H1 (cell line): ENCODE measurements at regions not wholly inside any gene's neighbourhood (a gene's known extent, or its start where the extent isn't known, plus 50 kb on each side); places are given as distances from the start of the nearest gene placed in this dataset.

Experiments
- CTCF ChIA-PET: fragments of 300-600 bp; sonication (Branson Sonifier 250); formaldehyde crosslinking; loops from one replicate; lab custom pipeline; 2021; ENCODE audit not compliant: partially characterized antibody; lab: Charles Lee
- POLR2A ChIA-PET: fragments of 300-600 bp; sonication (Branson Sonifier 250); formaldehyde crosslinking; loops from one replicate; lab custom pipeline; 2021; ENCODE audit warnings: inconsistent platforms; ENCODE audit not compliant: partially characterized antibody; lab: Charles Lee
- DNase-seq, 2 experiments: peaks; one replicate each; pipeline versions ENCODE4 v3.0.0 to v3.0.0-alpha.2; 2010 to 2022; ENCODE audit warnings: low spot score in 2 of 2, low read depth in 1 of 2, mixed read lengths in 1 of 2
- FAIRE-seq: peaks from 2 replicates; lab custom pipeline; 2011; peaks lifted over from hg19 to GRCh38; lab: Jason Lieb, UNC
- H2AFZ ChIP-seq: 2 replicates; pipeline ENCODE4 v1.8.1; 2012; ENCODE audit warnings: low read length, inconsistent platforms
- H2AK5ac ChIP-seq: 2 replicates; pipeline ENCODE4 v1.6.1; 2013; ENCODE audit warnings: low read depth, low read length
- H2BK120ac ChIP-seq: replicated peaks from 2 replicates; pipeline ENCODE3; 2013; ENCODE audit warnings: low read depth, low read length, inconsistent platforms
- H2BK12ac ChIP-seq: 2 replicates; pipeline ENCODE4 v1.6.1; 2013; ENCODE audit warnings: low read depth, low read length
- H2BK15ac ChIP-seq: 2 replicates; pipeline ENCODE4 v1.6.1; 2013; ENCODE audit warnings: low read length
- H2BK20ac ChIP-seq: 2 replicates; pipeline ENCODE4 v1.6.1; 2013; ENCODE audit warnings: low read length
- H2BK5ac ChIP-seq: 2 replicates; pipeline ENCODE4 v1.6.1; 2013; ENCODE audit warnings: low read depth, low read length
- H3K14ac ChIP-seq: 2 replicates; pipeline ENCODE4 v1.6.1; 2013; ENCODE audit warnings: inconsistent platforms; ENCODE audit not compliant: insufficient read length
- H3K18ac ChIP-seq: 2 replicates; pipeline ENCODE4 v1.6.1; 2013; ENCODE audit warnings: low read length; ENCODE audit errors: extremely low read depth
- H3K23ac ChIP-seq: 2 replicates; pipeline ENCODE4 v1.6.1; 2013; ENCODE audit warnings: inconsistent platforms; ENCODE audit not compliant: insufficient read length
- H3K23me2 ChIP-seq: 2 replicates; pipeline ENCODE4 v1.6.1; 2013; ENCODE audit warnings: low read depth, low read length
- H3K27ac ChIP-seq: 2 replicates; pipeline ENCODE4 v1.6.1; 2011; ENCODE audit warnings: low read depth, low read length, inconsistent platforms
- H3K27me3 ChIP-seq, 4 experiments: replicated peaks in 1 of 4; 1 replicate in 1 of 4; 2 replicates in 3 of 4; pipeline versions ENCODE4 v1.6.1 to v1.8.1; 2011 to 2013; ENCODE audit warnings: low read length in 3 of 4, mild to moderate bottlenecking in 3 of 4, inconsistent platforms in 2 of 4, mixed read lengths in 2 of 4, moderate library complexity in 1 of 4; ENCODE audit not compliant: control insufficient read depth in 3 of 4, insufficient read depth in 3 of 4; ENCODE audit errors: extremely low read depth in 1 of 4
- H3K36me3 ChIP-seq, 4 experiments: 2 replicates each; pipeline versions ENCODE4 v1.6.1 to v1.8.1; 2011 to 2013; ENCODE audit warnings: mild to moderate bottlenecking in 4 of 4, low read length in 3 of 4, moderate library complexity in 2 of 4, control low read depth in 1 of 4, inconsistent platforms in 1 of 4; ENCODE audit not compliant: insufficient read depth in 4 of 4, control insufficient read depth in 2 of 4
- H3K4ac ChIP-seq: replicated peaks from 2 replicates; pipeline ENCODE3; 2013; ENCODE audit warnings: low read length, low read depth, mixed read lengths, inconsistent platforms; ENCODE audit not compliant: insufficient read length
- H3K4me1 ChIP-seq, 4 experiments: replicated peaks in 1 of 4; 1 replicate in 1 of 4; 2 replicates in 3 of 4; pipeline versions ENCODE4 v1.6.1 to v1.8.1; 2011 to 2013; ENCODE audit warnings: low read length in 3 of 4, inconsistent platforms in 2 of 4, mixed read lengths in 1 of 4; ENCODE audit not compliant: insufficient read depth in 4 of 4, control insufficient read depth in 3 of 4
- H3K4me2 ChIP-seq, 2 experiments: 2 replicates each; pipeline versions ENCODE4 v1.6.1 to v1.8.1; 2011 to 2013; ENCODE audit warnings: low read depth in 2 of 2, low read length in 2 of 2, control low read depth in 1 of 2, inconsistent platforms in 1 of 2, mild to moderate bottlenecking in 1 of 2; ENCODE audit not compliant: insufficient read depth in 1 of 2
- H3K4me3 ChIP-seq, 4 experiments: fragments of 200-600, 300-600 bp in 1 of 4; sonication (generic), shearing (Covaris generic), sonication (Bioruptor Twin) in 1 of 4; 2 replicates each; pipeline versions ENCODE4 v1.5.1 to v1.8.1; 2011 to 2016; ENCODE audit warnings: low read length in 4 of 4, low read depth in 3 of 4, control low read depth in 2 of 4, inconsistent platforms in 2 of 4, mild to moderate bottlenecking in 2 of 4, mixed read lengths in 1 of 4, moderate library complexity in 1 of 4; ENCODE audit not compliant: insufficient read depth in 2 of 4; ENCODE audit errors: extremely low read depth in 1 of 4
- H3K56ac ChIP-seq: replicated peaks from 2 replicates; pipeline ENCODE3; 2013; ENCODE audit warnings: low read depth, mild to moderate bottlenecking, mixed read lengths, low read length, inconsistent platforms; ENCODE audit not compliant: insufficient read length
- H3K79me1 ChIP-seq: 2 replicates; pipeline ENCODE4 v1.6.1; 2013; ENCODE audit warnings: low read depth, low read length, control low read depth
- H3K79me2 ChIP-seq, 2 experiments: 2 replicates each; pipeline versions ENCODE4 v1.6.1 to v1.8.1; 2012 to 2013; ENCODE audit warnings: low read length in 2 of 2, mild to moderate bottlenecking in 2 of 2, inconsistent platforms in 1 of 2; ENCODE audit not compliant: insufficient read depth in 2 of 2, control insufficient read depth in 1 of 2
- H3K9ac ChIP-seq, 4 experiments: replicated peaks in 1 of 4; 1 replicate in 1 of 4; 2 replicates in 3 of 4; pipeline versions ENCODE4 v1.6.1 to v1.8.1; 2011 to 2013; ENCODE audit warnings: low read depth in 3 of 4, low read length in 3 of 4, control low read depth in 2 of 4, mild to moderate bottlenecking in 2 of 4, moderate library complexity in 2 of 4, inconsistent platforms in 1 of 4; ENCODE audit errors: extremely low read depth in 1 of 4
- H3K9me3 ChIP-seq, 2 experiments: 2 replicates each; pipeline versions ENCODE4 v1.6.1 to v1.8.1; 2012 to 2013; ENCODE audit warnings: mild to moderate bottlenecking in 2 of 2, moderate library complexity in 2 of 2, control low read depth in 1 of 2, inconsistent platforms in 1 of 2, low read depth in 1 of 2, low read length in 1 of 2, mixed read lengths in 1 of 2; ENCODE audit not compliant: insufficient read depth in 2 of 2
- H4K20me1 ChIP-seq, 2 experiments: replicated peaks in 1 of 2; 2 replicates each; pipeline versions ENCODE3 to v1.8.1; 2011 to 2013; ENCODE audit warnings: inconsistent platforms in 2 of 2, low read length in 2 of 2, mild to moderate bottlenecking in 1 of 2; ENCODE audit not compliant: insufficient read depth in 2 of 2, control insufficient read depth in 1 of 2
- H4K5ac ChIP-seq: 2 replicates; pipeline ENCODE4 v1.6.1; 2013; ENCODE audit warnings: low read length, low read depth, mixed read lengths, inconsistent platforms; ENCODE audit not compliant: insufficient read length
- H4K8ac ChIP-seq: 2 replicates; pipeline ENCODE4 v1.8.0; 2013; ENCODE audit warnings: mild to moderate bottlenecking, moderate library complexity, low read length, inconsistent platforms; ENCODE audit not compliant: insufficient read depth; ENCODE audit errors: extremely low read depth
- H4K91ac ChIP-seq: replicated peaks from 2 replicates; pipeline ENCODE3; 2013; ENCODE audit warnings: low read length, mixed read lengths, inconsistent platforms; ENCODE audit not compliant: insufficient read length
- BRCA1 ChIP-seq: IDR thresholded peaks from 2 replicates; pipeline ENCODE4 v1.6.1; 2012; ENCODE audit warnings: low read depth, low read length, improper control_type of control experiment
- CTBP2 ChIP-seq: IDR thresholded peaks from 2 replicates; pipeline ENCODE4 v1.7.0; 2011; ENCODE audit warnings: borderline replicate concordance, mild to moderate bottlenecking, moderate library complexity, mixed read lengths, low read length; ENCODE audit not compliant: insufficient read depth, insufficient read length
- E2F6 ChIP-seq: IDR thresholded peaks from 2 replicates; pipeline ENCODE4 v1.6.1; 2012; ENCODE audit warnings: inconsistent platforms
- FOSL1 ChIP-seq: IDR thresholded peaks from 2 replicates; pipeline ENCODE4 v1.6.1; 2011; ENCODE audit warnings: mild to moderate bottlenecking, low read depth, low read length, moderate library complexity; ENCODE audit not compliant: insufficient read depth
- KDM5A ChIP-seq: fragments of 200-600 bp; IDR thresholded peaks from 2 replicates; pipeline ENCODE4 v1.7.1; 2012; ENCODE audit warnings: mild to moderate bottlenecking, low read length, inconsistent platforms, mixed read lengths
- POLR2AphosphoS5 ChIP-seq: IDR thresholded peaks from 2 replicates; pipeline ENCODE4 v1.6.1; 2011; ENCODE audit warnings: low read depth, low read length
- RNF2 ChIP-seq: fragments of 200-900, 300-1000 bp; sonication (generic); IDR thresholded peaks from 2 replicates; pipeline ENCODE4 v1.7.1; 2016; ENCODE audit warnings: borderline replicate concordance, low read depth, mild to moderate bottlenecking, antibody characterized with exemption, low read length; ENCODE audit not compliant: poor library complexity, severe bottlenecking; ENCODE audit errors: missing control alignments
- SIX5 ChIP-seq: IDR thresholded peaks from 2 replicates; pipeline ENCODE4 v1.6.1; 2011; ENCODE audit warnings: mild to moderate bottlenecking, low read depth, low read length
- WGBS, 2 experiments: shearing (Covaris generic) in 1 of 2; methylation state at CpG; one replicate each; pipeline versions ENCODE4 v1.1.6 to v1.1.7; 2013 to 2015; ENCODE audit warnings: low lambda C conversion rate in 2 of 2, mixed read lengths in 2 of 2, inconsistent platforms in 1 of 2, low coverage in 1 of 2, missing lambda C conversion rate in 1 of 2; ENCODE audit not compliant: insufficient replicate concordance in 2 of 2, insufficient coverage in 1 of 2, insufficient read length in 1 of 2; ENCODE audit errors: extremely low coverage in 1 of 2, missing lambda C conversion rate in 1 of 2; 5-methylcytosine and 5-hydroxymethylcytosine counted together
- TF ChIP-seq, protein P1 (sequence below): IDR thresholded peaks from 2 replicates; pipeline ENCODE4 v1.6.1; 2011; ENCODE audit warnings: low read depth, mild to moderate bottlenecking, low read length; ENCODE audit not compliant: insufficient read depth
- TF ChIP-seq, protein P2 (sequence below), 3 experiments: IDR thresholded peaks; 1 replicate in 2 of 3; 2 replicates in 1 of 3; pipeline versions ENCODE4 v1.5.1 to v1.6.1; 2011; ENCODE audit warnings: low read length in 3 of 3, mild to moderate bottlenecking in 3 of 3, inconsistent platforms in 2 of 3, low read depth in 1 of 3, moderate library complexity in 1 of 3; ENCODE audit not compliant: insufficient read depth in 1 of 3; ENCODE audit errors: control extremely low read depth in 1 of 3

DNA sequence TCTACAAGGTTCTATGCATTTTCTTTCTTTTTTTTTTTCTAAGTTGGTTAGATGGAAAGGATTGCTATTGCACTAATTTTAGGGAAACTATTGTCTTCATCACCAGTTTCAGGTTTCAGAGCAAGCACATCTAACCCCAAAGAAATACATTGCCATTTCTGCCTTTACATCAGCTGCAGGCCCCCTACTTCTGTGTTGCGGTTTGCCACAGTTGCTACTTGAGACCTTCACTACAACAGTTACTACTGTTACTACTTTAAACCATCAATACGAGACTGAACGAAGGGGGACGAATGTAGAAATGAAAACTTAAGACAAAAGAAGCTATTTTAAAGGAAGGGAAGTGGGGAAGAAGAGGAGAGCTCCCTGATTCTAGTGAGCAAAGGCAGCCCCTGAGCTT lies 256.7 kb upstream of the LCORL start:
- no peak overlapping the region for H4K8ac ChIP-seq
- CTCF ChIA-PET = no interaction called here
- no peaks in the 10 kb centered on the region for H3K27me3 ChIP-seq
- H4K5ac ChIP-seq = no peak overlapping the region
- H2BK15ac ChIP-seq = no peak overlapping the region
- no peaks in the 10 kb centered on the region for H4K20me1 ChIP-seq
- FAIRE-seq = no peak
- 90% methylated on average over 4 of the region's 4 CpGs; no CpG with 5 or more reads in 1 of the 2 experiments for WGBS, 2 experiments
- H3K36me3 ChIP-seq = no peaks in the 10 kb centered on the region
- no peak overlapping the region for H3K4me2 ChIP-seq
- no peaks in the 10 kb centered on the region for H3K4me1 ChIP-seq
- no peak overlapping the region for H3K56ac ChIP-seq
- H2BK12ac ChIP-seq = no peak overlapping the region
- peaks cover 62 to 79% of the 10 kb centered on the region in 2 experiments for H3K9me3 ChIP-seq
- H3K4me3 ChIP-seq = no peak overlapping the region
- POLR2A ChIA-PET = no interaction called here
- no peaks in the 10 kb centered on the region for H3K79me1 ChIP-seq
- H2BK20ac ChIP-seq = no peak overlapping the region
- H3K23me2 ChIP-seq = no peaks in the 10 kb centered on the region
- no peak overlapping the region for H2AFZ ChIP-seq
- no peak overlapping the region for H3K18ac ChIP-seq
- no peak overlapping the region for H2BK120ac ChIP-seq
- no peak overlapping the region for H3K4ac ChIP-seq
- no peak for DNase-seq
- no peak overlapping the region for H3K27ac ChIP-seq
- no peak overlapping the region for H4K91ac ChIP-seq
- no peak overlapping the region for H2BK5ac ChIP-seq
- no peak overlapping the region for H3K23ac ChIP-seq
- no peaks in the 10 kb centered on the region for H3K79me2 ChIP-seq
- no peak overlapping the region for H3K14ac ChIP-seq
- no peak overlapping the region for H2AK5ac ChIP-seq
- H3K9ac ChIP-seq = no peak overlapping the region
- TF ChIP-seq RNF2 = no peak
- TF ChIP-seq BRCA1 = no peak
- TF ChIP-seq KDM5A = no peak
- TF ChIP-seq FOSL1 = no peak
- no peak for TF ChIP-seq SIX5
- no peak for TF ChIP-seq POLR2AphosphoS5
- TF ChIP-seq, protein P1, sequence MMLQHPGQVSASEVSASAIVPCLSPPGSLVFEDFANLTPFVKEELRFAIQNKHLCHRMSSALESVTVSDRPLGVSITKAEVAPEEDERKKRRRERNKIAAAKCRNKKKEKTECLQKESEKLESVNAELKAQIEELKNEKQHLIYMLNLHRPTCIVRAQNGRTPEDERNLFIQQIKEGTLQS = no peak
- TF ChIP-seq CTBP2 = no peak
- TF ChIP-seq E2F6 = no peak
- TF ChIP-seq, protein P2, sequence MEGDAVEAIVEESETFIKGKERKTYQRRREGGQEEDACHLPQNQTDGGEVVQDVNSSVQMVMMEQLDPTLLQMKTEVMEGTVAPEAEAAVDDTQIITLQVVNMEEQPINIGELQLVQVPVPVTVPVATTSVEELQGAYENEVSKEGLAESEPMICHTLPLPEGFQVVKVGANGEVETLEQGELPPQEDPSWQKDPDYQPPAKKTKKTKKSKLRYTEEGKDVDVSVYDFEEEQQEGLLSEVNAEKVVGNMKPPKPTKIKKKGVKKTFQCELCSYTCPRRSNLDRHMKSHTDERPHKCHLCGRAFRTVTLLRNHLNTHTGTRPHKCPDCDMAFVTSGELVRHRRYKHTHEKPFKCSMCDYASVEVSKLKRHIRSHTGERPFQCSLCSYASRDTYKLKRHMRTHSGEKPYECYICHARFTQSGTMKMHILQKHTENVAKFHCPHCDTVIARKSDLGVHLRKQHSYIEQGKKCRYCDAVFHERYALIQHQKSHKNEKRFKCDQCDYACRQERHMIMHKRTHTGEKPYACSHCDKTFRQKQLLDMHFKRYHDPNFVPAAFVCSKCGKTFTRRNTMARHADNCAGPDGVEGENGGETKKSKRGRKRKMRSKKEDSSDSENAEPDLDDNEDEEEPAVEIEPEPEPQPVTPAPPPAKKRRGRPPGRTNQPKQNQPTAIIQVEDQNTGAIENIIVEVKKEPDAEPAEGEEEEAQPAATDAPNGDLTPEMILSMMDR (IDR thresholded peaks at IDR 0.05; ENCODE audit: control extremely low read depth in 1 of 3, insufficient read depth in 1 of 3, low read depth in 1 of 3, low read length in 3 of 3) = no peak
